Trophoblast cell (in vitro differentiated cells and primary cell): ENCODE measurements at regions not wholly inside any gene's neighbourhood (a gene's known extent, or its start where the extent isn't known, plus 50 kb on each side); places are given as distances from the start of the nearest gene placed in this dataset.

Experiments
- DNase-seq, 2 donors: peaks; one replicate each; pipeline ENCODE4 v3.0.0-alpha.2; 2016
- H2AFZ ChIP-seq: 2 replicates; pipeline ENCODE4 v1.6.1; 2013; ENCODE audit warnings: low read length, moderate library complexity, mild to moderate bottlenecking; ENCODE audit not compliant: insufficient read depth, poor library complexity
- H2AK5ac ChIP-seq: 2 replicates; pipeline ENCODE4 v1.6.1; 2013; ENCODE audit warnings: mild to moderate bottlenecking, low read length
- H2BK120ac ChIP-seq: 2 replicates; pipeline ENCODE4 v1.6.1; 2013; ENCODE audit warnings: low read length, mild to moderate bottlenecking, moderate library complexity; ENCODE audit not compliant: insufficient read depth, poor library complexity
- H2BK12ac ChIP-seq: 2 replicates; pipeline ENCODE4 v1.6.1; 2013; ENCODE audit warnings: mild to moderate bottlenecking, low read length, moderate library complexity
- H2BK5ac ChIP-seq: 2 replicates; pipeline ENCODE4 v1.6.1; 2013; ENCODE audit warnings: low read length, low read depth, moderate library complexity, mild to moderate bottlenecking; ENCODE audit not compliant: poor library complexity
- H3K14ac ChIP-seq: 2 replicates; pipeline ENCODE4 v1.6.1; 2013; ENCODE audit warnings: mild to moderate bottlenecking, low read length
- H3K18ac ChIP-seq: 2 replicates; pipeline ENCODE4 v1.6.1; 2013; ENCODE audit warnings: mild to moderate bottlenecking, low read length
- H3K23ac ChIP-seq: 2 replicates; pipeline ENCODE4 v1.6.1; 2013; ENCODE audit warnings: low read length
- H3K27ac ChIP-seq: 2 replicates; pipeline ENCODE4 v1.5.1; 2013; ENCODE audit warnings: low read depth, mild to moderate bottlenecking, inconsistent platforms, low read length, moderate library complexity
- H3K27me3 ChIP-seq: 2 replicates; pipeline ENCODE4 v1.6.1; 2013; ENCODE audit warnings: inconsistent platforms, mild to moderate bottlenecking, low read length, moderate library complexity; ENCODE audit not compliant: insufficient read depth
- H3K36me3 ChIP-seq, 2 experiments: 1 replicate in 1 of 2; 2 replicates in 1 of 2; pipeline ENCODE4 v1.6.1; 2013; ENCODE audit warnings: low read length in 2 of 2, mild to moderate bottlenecking in 2 of 2, moderate library complexity in 1 of 2; ENCODE audit not compliant: insufficient read depth in 2 of 2, control insufficient read depth in 1 of 2
- H3K4ac ChIP-seq: 2 replicates; pipeline ENCODE4 v1.6.1; 2013; ENCODE audit warnings: low read depth, mild to moderate bottlenecking, low read length, moderate library complexity
- H3K4me1 ChIP-seq, 2 experiments: 1 replicate in 1 of 2; 2 replicates in 1 of 2; pipeline ENCODE4 v1.6.1; 2013; ENCODE audit warnings: low read length in 2 of 2, mild to moderate bottlenecking in 2 of 2, moderate library complexity in 1 of 2; ENCODE audit not compliant: insufficient read depth in 2 of 2, control insufficient read depth in 1 of 2
- H3K4me2 ChIP-seq: 2 replicates; pipeline ENCODE4 v1.6.1; 2013; ENCODE audit warnings: inconsistent platforms, mild to moderate bottlenecking, low read length, moderate library complexity
- H3K4me3 ChIP-seq: 2 replicates; pipeline ENCODE4 v1.5.1; 2013; ENCODE audit warnings: mild to moderate bottlenecking, low read depth, low read length, inconsistent platforms
- H3K79me1 ChIP-seq: one replicate; pipeline ENCODE4 v1.6.1; 2013; ENCODE audit warnings: low read length
- H3K79me2 ChIP-seq: 2 replicates; pipeline ENCODE4 v1.6.1; 2013; ENCODE audit warnings: low read length, mild to moderate bottlenecking; ENCODE audit not compliant: control insufficient read depth, insufficient read depth, poor library complexity
- H3K9ac ChIP-seq: 2 replicates; pipeline ENCODE4 v1.6.1; 2013; ENCODE audit warnings: mild to moderate bottlenecking, low read length
- H3K9me3 ChIP-seq: 2 replicates; pipeline ENCODE4 v1.6.1; 2013; ENCODE audit warnings: low read depth, mild to moderate bottlenecking, control low read depth, inconsistent platforms, low read length; ENCODE audit not compliant: insufficient read depth
- H4K12ac ChIP-seq: 2 replicates; pipeline ENCODE4 v1.6.1; 2013; ENCODE audit warnings: low read depth, mild to moderate bottlenecking, low read length, moderate library complexity
- H4K8ac ChIP-seq: 2 replicates; pipeline ENCODE4 v1.6.1; 2013; ENCODE audit warnings: low read depth, mild to moderate bottlenecking, low read length, moderate library complexity
- H4K91ac ChIP-seq: one replicate; pipeline ENCODE4 v1.6.1; 2013; ENCODE audit warnings: low read depth, mild to moderate bottlenecking, low read length, moderate library complexity
- WGBS: extraction: QIAGEN DNeasy Blood & Tissue Kit; methylation state at CpG from one replicate; pipeline ENCODE4 v1.1.7; 2013; ENCODE audit warnings: missing lambda C conversion rate; ENCODE audit not compliant: insufficient read length, insufficient coverage; ENCODE audit errors: extremely low coverage; 5-methylcytosine and 5-hydroxymethylcytosine counted together

GRCh38 chr12:127790376-127790775 lies 476.6 kb upstream of the TMEM132C start:
- Histone ChIP-seq H3K27me3 (no peaks in the 10 kb centered on the region), H3K79me1 (no peaks in the 10 kb centered on the region), H3K14ac (no peak overlapping the region), H4K91ac (no peak overlapping the region), H2BK5ac (no peak overlapping the region), H3K4ac (no peak overlapping the region), H3K18ac (no peak overlapping the region), H3K4me2 (no peak overlapping the region), H2AFZ (no peak overlapping the region), H2BK120ac (no peak overlapping the region), H2AK5ac (no peak overlapping the region), H3K23ac (no peak overlapping the region), H3K27ac (no peak overlapping the region), H3K9me3 (no peaks in the 10 kb centered on the region), H3K4me3 (no peak overlapping the region), H3K79me2 (no peaks in the 10 kb centered on the region), H4K12ac (no peak overlapping the region), H3K4me1 (no peaks in the 10 kb centered on the region), H3K9ac (no peak overlapping the region), H3K36me3 (no peaks in the 10 kb centered on the region), H4K8ac (no peak overlapping the region), H2BK12ac (no peak overlapping the region)
- DNase-seq = no peak

GRCh38 chr12:127791217-127791616 lies 475.8 kb upstream of the TMEM132C start:
- Histone ChIP-seq H3K4me1 (no peaks in the 10 kb centered on the region), H3K79me1 (no peaks in the 10 kb centered on the region), H3K18ac (no peak overlapping the region), H3K4me3 (no peak overlapping the region), H2BK5ac (no peak overlapping the region), H3K79me2 (no peaks in the 10 kb centered on the region), H3K23ac (no peak overlapping the region), H3K27ac (no peak overlapping the region), H2AK5ac (no peak overlapping the region), H3K4ac (no peak overlapping the region), H2BK120ac (no peak overlapping the region), H3K9ac (no peak overlapping the region), H3K4me2 (no peak overlapping the region), H2BK12ac (no peak overlapping the region), H4K8ac (no peak overlapping the region), H2AFZ (no peak overlapping the region), H4K91ac (no peak overlapping the region), H3K36me3 (no peaks in the 10 kb centered on the region), H3K27me3 (no peaks in the 10 kb centered on the region), H3K14ac (no peak overlapping the region), H3K9me3 (no peaks in the 10 kb centered on the region), H4K12ac (no peak overlapping the region)
- no peak for DNase-seq
- WGBS = no CpG with 5 or more reads among the region's 7 CpGs

- H3K23ac ChIP-seq = no peak overlapping the region
- no peaks in the 10 kb centered on the region for H3K4me1 ChIP-seq
- no peaks in the 10 kb centered on the region for H3K79me2 ChIP-seq
- H3K36me3 ChIP-seq = no peaks in the 10 kb centered on the region
- no peak overlapping the region for H3K27ac ChIP-seq
- no peak overlapping the region for H3K18ac ChIP-seq
- H3K9ac ChIP-seq = no peak overlapping the region
- H2BK12ac ChIP-seq = no peak overlapping the region
- H3K9me3 ChIP-seq = no peaks in the 10 kb centered on the region
- no peak overlapping the region for H2BK5ac ChIP-seq
- H3K79me1 ChIP-seq = no peaks in the 10 kb centered on the region
- no peak overlapping the region for H3K14ac ChIP-seq
- no peak overlapping the region for H3K4me2 ChIP-seq
- DNase-seq = no peak
- H4K12ac ChIP-seq = no peak overlapping the region
- H3K4ac ChIP-seq = no peak overlapping the region
- H4K8ac ChIP-seq = no peak overlapping the region
- no peak overlapping the region for H2BK120ac ChIP-seq
- H4K91ac ChIP-seq = no peak overlapping the region
- no CpG with 5 or more reads among the region's 3 CpGs for WGBS
- no peak overlapping the region for H3K4me3 ChIP-seq
- H2AFZ ChIP-seq = no peak overlapping the region
- no peak overlapping the region for H2AK5ac ChIP-seq
- no peaks in the 10 kb centered on the region for H3K27me3 ChIP-seq
Measured at GRCh38 chr12:127797918-127798317, 469.1 kb upstream of the TMEM132C start.

- no peak overlapping the region for H4K12ac ChIP-seq
- H3K4me3 ChIP-seq = no peak overlapping the region
- H3K4me2 ChIP-seq = no peak overlapping the region
- H3K27me3 ChIP-seq = no peaks in the 10 kb centered on the region
- no peaks in the 10 kb centered on the region for H3K9me3 ChIP-seq
- H3K14ac ChIP-seq = no peak overlapping the region
- no peaks in the 10 kb centered on the region for H3K36me3 ChIP-seq
- H3K27ac ChIP-seq = no peak overlapping the region
- no peak overlapping the region for H2BK12ac ChIP-seq
- H3K4me1 ChIP-seq = no peaks in the 10 kb centered on the region
- no peak overlapping the region for H2BK5ac ChIP-seq
- no peak overlapping the region for H2BK120ac ChIP-seq
- H2AK5ac ChIP-seq = no peak overlapping the region
- H3K4ac ChIP-seq = no peak overlapping the region
- DNase-seq = no peak
- no peaks in the 10 kb centered on the region for H3K79me1 ChIP-seq
- H3K23ac ChIP-seq = no peak overlapping the region
- H4K8ac ChIP-seq = no peak overlapping the region
- no peak overlapping the region for H2AFZ ChIP-seq
- H3K79me2 ChIP-seq = no peaks in the 10 kb centered on the region
- H3K9ac ChIP-seq = no peak overlapping the region
- no peak overlapping the region for H3K18ac ChIP-seq
- no CpG with 5 or more reads among the region's 6 CpGs for WGBS
- H4K91ac ChIP-seq = no peak overlapping the region
Measured at GRCh38 chr12:127802271-127802670, 464.7 kb upstream of the TMEM132C start.
